ENCODE measurements at regions not wholly inside any gene's neighbourhood (a gene's known extent, or its start where the extent isn't known, plus 50 kb on each side); places are given as distances from the start of the nearest gene placed in this dataset.

- no peak for TF ChIP-seq CTCF (IDR thresholded peaks at IDR 0.05; ENCODE audit: low read depth, low read length)
- no peak for DNase-seq (ENCODE audit: extremely low read depth, low read depth)
Observed at GRCh38 chr4:116726523-116726922, 358.9 kb downstream of the TRAM1L1 start.

GRCh38 chr4:116724249-116724648 lies 361.1 kb downstream of the TRAM1L1 start:
- no peak for TF ChIP-seq CTCF (IDR thresholded peaks at IDR 0.05; ENCODE audit: low read depth, low read length)
- no peak for DNase-seq (ENCODE audit: extremely low read depth, low read depth)

- TF ChIP-seq CTCF (IDR thresholded peaks at IDR 0.05; ENCODE audit: low read depth, low read length): no peak
- DNase-seq (ENCODE audit: extremely low read depth, low read depth): no peak
Observed at GRCh38 chr4:116705466-116705865, 379.9 kb downstream of the TRAM1L1 start.

GRCh38 chr4:116702949-116703348 lies 382.4 kb downstream of the TRAM1L1 start:
- DNase-seq (ENCODE audit: extremely low read depth, low read depth): no peak
- no peak for TF ChIP-seq CTCF (IDR thresholded peaks at IDR 0.05; ENCODE audit: low read depth, low read length)

GRCh38 chr4:116688536-116688935 lies 396.8 kb downstream of the TRAM1L1 start:
- no peak for DNase-seq (ENCODE audit: extremely low read depth, low read depth)
- TF ChIP-seq CTCF (IDR thresholded peaks at IDR 0.05; ENCODE audit: low read depth, low read length): no peak

GRCh38 chr4:116668190-116668589 lies 417.2 kb downstream of the TRAM1L1 start:
- no peak for TF ChIP-seq CTCF (IDR thresholded peaks at IDR 0.05; ENCODE audit: low read depth, low read length)
- DNase-seq (ENCODE audit: extremely low read depth, low read depth): no peak

- TF ChIP-seq CTCF (IDR thresholded peaks at IDR 0.05; ENCODE audit: low read depth, low read length): no peak
- DNase-seq (ENCODE audit: extremely low read depth, low read depth): no peak
Observed at GRCh38 chr4:116665716-116666115, 419.7 kb downstream of the TRAM1L1 start.
